Right atrium auricular region (tissue), 2 donors: ENCODE measurements at regions not wholly inside any gene's neighbourhood (a gene's known extent, or its start where the extent isn't known, plus 50 kb on each side); places are given as distances from the start of the nearest gene placed in this dataset.
A peak's percentile ranks its signal among the peaks of the same experiment; 100 is the strongest.
"Not testable (repeated sequence)": the region's sequence is repeated elsewhere in the genome, so short reads cannot be mapped to it uniquely, and the experiment has no call there.

Source experiments
- DNase-seq: peaks from one replicate; pipeline ENCODE4 v3.0.0-alpha.2; 2019; ENCODE audit warnings: low spot score
- H3K27ac ChIP-seq, 2 donors: fragments of 200-600 bp; sonication (generic); 1 replicate in 1 of 2; 2 replicates in 1 of 2; pipeline ENCODE4 v1.5.1; 2016 to 2019
- H3K27me3 ChIP-seq, 2 donors: fragments of 200-600 bp; sonication (generic); one replicate each; pipeline versions ENCODE4 v1.5.1 to v1.6.0; 2017 to 2019
- H3K36me3 ChIP-seq: fragments of 200-600 bp; sonication (generic); one replicate; pipeline ENCODE4 v1.5.1; 2016
- H3K4me1 ChIP-seq, 2 donors: fragments of 200-600 bp; sonication (generic); one replicate each; pipeline versions ENCODE4 v1.5.1 to v1.6.0; 2017 to 2019
- H3K4me3 ChIP-seq, 2 donors: fragments of 200-600 bp; sonication (generic); 1 replicate in 1 of 2; 2 replicates in 1 of 2; pipeline ENCODE4 v1.5.1; 2017 to 2019; ENCODE audit warnings: mild to moderate bottlenecking in 1 of 2, moderate library complexity in 1 of 2
- H3K9me3 ChIP-seq, 2 donors: fragments of 200-600 bp; sonication (generic); one replicate each; pipeline ENCODE4 v1.5.1; 2019
- TF ChIP-seq, protein P1 (sequence below), 2 donors: fragments of 200-600 bp; sonication (generic); IDR thresholded peaks; one replicate each; pipeline ENCODE4 v1.5.1; 2019; ENCODE audit warnings: antibody characterized with exemption in 2 of 2

DNA sequence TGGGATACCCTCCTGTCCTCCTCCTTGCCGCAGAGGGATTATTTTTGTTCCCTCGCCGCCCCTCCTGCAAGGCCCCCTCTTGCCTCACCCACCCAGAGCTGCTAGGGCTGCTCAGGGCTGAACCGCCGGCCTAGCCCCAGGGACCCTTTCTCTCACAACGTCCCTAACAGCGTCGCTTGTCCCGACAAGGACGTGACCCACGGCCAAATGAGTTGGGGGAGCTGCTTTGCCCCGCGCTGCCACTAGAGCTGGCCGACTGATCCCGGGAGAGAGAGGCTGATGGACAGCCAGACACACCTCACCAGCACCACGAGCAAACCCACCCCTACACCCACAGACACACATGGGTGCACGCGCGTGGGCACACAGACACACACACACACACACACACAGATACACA lies 154.6 kb upstream of the ALG10B start:
- Histone ChIP-seq H3K4me3 (no peak overlapping the region), H3K27ac (no peak overlapping the region), H3K9me3 (no peaks in the 10 kb centered on the region), H3K27me3 (no peaks in the 10 kb centered on the region), H3K4me1 (no peaks in the 10 kb centered on the region), H3K36me3 (no peaks in the 10 kb centered on the region)
- DNase-seq = no peak
- TF ChIP-seq, protein P1, sequence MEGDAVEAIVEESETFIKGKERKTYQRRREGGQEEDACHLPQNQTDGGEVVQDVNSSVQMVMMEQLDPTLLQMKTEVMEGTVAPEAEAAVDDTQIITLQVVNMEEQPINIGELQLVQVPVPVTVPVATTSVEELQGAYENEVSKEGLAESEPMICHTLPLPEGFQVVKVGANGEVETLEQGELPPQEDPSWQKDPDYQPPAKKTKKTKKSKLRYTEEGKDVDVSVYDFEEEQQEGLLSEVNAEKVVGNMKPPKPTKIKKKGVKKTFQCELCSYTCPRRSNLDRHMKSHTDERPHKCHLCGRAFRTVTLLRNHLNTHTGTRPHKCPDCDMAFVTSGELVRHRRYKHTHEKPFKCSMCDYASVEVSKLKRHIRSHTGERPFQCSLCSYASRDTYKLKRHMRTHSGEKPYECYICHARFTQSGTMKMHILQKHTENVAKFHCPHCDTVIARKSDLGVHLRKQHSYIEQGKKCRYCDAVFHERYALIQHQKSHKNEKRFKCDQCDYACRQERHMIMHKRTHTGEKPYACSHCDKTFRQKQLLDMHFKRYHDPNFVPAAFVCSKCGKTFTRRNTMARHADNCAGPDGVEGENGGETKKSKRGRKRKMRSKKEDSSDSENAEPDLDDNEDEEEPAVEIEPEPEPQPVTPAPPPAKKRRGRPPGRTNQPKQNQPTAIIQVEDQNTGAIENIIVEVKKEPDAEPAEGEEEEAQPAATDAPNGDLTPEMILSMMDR (IDR thresholded peaks at IDR 0.05) = no peak

DNA sequence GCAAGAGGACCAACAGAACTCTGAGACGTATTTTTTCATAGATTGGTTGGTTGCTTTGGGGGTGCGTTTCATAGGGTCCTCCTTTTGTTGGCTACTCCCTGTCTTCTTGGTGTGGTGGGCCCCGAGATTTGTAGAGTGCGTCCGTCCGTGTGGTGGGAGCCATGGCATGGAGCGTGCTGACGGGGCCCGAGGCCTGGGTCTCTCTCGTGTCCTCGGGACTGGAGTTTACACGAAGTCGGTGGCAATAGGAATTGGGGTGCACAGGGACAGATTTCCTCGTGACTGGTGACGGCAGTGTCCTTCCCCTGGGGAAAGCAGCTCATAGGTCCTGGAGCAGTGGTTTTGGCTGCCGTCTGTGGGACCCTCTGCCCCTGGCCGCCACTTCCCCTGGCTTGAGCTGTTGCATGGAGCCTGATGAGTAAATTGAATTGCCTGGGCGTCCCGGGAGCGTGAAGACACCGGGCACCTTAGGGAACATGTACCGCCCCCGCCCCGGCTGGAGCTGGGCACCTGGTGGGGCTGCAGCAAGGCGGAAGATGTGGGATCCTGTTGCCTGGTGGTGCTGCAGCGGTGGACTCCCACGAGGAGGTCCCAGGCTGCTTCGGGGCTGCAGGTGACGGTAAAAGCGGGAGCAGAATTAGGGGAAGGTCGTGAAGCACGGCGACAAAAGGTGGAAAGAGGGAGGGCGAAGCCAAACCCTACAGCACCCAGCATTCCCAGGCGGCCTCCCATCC lies 153.7 kb upstream of the ALG10B start:
- Histone ChIP-seq H3K36me3 (no peaks in the 10 kb centered on the region), H3K4me1 (no peaks in the 10 kb centered on the region), H3K4me3 (no peak overlapping the region), H3K27me3 (no peaks in the 10 kb centered on the region), H3K9me3 (no peaks in the 10 kb centered on the region), H3K27ac (no peak overlapping the region)
- TF ChIP-seq, protein P1 (IDR thresholded peaks at IDR 0.05) = no peak
- DNase-seq = no peak

DNA sequence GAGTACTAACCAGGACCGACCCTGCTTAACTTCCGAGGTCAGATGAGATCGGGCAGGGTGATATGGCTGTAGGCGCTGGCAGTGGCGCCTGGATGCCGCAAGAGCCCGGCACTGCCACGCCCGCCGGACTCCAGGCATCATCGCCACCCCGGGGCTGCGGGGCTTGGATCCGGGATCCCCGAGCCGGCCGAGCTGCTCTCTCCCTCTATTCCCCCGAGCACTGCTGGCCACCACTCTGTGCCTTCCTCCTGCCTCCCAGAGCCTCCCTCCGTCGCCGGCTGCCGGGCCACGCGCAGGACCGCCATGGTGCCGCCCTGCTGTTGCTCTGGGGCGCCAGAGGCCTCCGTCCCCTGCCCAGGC lies 153.2 kb upstream of the ALG10B start:
- Histone ChIP-seq H3K9me3 (no peaks in the 10 kb centered on the region), H3K36me3 (no peaks in the 10 kb centered on the region), H3K4me3 (no peak overlapping the region), H3K27me3 (no peaks in the 10 kb centered on the region), H3K27ac (no peak overlapping the region), H3K4me1 (no peaks in the 10 kb centered on the region)
- TF ChIP-seq, protein P1 (IDR thresholded peaks at IDR 0.05) = no peak
- DNase-seq = peak; percentile 44

DNA sequence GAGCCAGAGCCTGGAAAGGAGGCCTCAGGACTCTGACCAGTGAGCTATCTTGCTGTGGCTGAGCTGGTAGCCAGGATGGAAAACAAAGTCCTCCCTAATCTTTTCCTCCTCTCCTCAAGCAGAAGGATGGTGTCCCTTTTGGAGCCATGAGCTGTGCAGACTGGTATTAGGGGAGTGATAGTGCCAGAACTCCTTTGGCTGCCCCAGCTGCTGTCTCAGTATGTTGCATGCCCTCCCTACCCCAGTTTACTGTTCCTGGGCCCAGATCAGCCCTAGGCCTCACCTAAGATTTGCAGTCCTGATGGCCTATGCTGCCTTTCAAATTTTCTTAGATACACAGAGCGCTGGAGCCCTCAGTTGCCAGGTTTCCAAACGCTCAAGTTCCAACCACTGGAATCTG lies 150.3 kb upstream of the ALG10B start:
- Histone ChIP-seq H3K4me3 (no peak overlapping the region), H3K27me3 (no peaks in the 10 kb centered on the region), H3K4me1 (no peaks in the 10 kb centered on the region), H3K27ac (no peak overlapping the region), H3K36me3 (no peaks in the 10 kb centered on the region), H3K9me3 (no peaks in the 10 kb centered on the region)
- TF ChIP-seq, protein P1 (IDR thresholded peaks at IDR 0.05) = no peak
- DNase-seq = no peak

DNA sequence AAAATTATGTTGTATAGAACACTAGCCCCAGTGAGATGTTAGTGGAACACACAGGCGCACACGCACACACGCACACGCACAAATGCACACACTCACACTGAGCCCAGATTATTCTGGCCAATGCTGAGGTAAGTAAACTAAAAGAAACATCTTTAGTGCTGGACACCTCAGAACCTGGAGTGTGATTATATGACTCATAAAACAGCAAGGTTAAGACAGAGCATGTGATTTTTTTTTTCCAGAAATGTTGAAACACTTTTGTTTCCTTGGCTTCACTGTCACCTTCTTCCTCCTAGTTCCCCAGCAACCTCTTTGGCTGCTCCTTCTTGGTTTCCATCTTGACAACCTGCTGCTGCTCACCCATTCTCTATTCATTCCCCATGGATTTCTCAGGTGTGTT lies 141.0 kb upstream of the ALG10B start:
- no peaks in the 10 kb centered on the region for H3K9me3 ChIP-seq

DNA sequence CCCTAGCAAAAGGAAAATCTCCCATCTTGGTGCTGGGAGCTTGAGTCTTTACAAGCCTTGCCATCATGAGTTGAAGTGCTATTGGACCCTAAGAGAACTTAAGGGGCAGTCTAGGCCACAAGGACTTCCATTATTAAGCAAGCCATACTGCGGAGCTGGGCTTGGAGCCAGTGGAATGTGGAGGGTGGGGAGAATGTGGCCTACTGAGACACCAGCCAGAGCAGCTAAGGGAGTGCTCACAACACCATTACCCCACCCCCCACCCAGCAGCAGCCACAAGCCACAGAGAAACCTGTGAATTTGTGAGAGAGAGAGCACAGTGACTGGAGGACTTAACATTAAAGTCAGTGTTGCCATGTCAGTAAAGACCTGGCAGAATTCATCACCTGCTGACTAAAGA lies 133.0 kb upstream of the ALG10B start:
- H3K4me3 ChIP-seq, H3K27ac ChIP-seq, H3K27me3 ChIP-seq, H3K36me3 ChIP-seq, H3K9me3 ChIP-seq, DNase-seq, H3K4me1 ChIP-seq: not testable (repeated sequence)

More for the DNA sequence above, 141.0 kb upstream of the ALG10B start:
- TF ChIP-seq, protein P1 (IDR thresholded peaks at IDR 0.05) = no peak
- no peak for DNase-seq
- Histone ChIP-seq H3K4me1 (no peaks in the 10 kb centered on the region), H3K27me3 (no peaks in the 10 kb centered on the region), H3K27ac (no peak overlapping the region), H3K4me3 (no peak overlapping the region), H3K36me3 (no peaks in the 10 kb centered on the region)

DNA sequence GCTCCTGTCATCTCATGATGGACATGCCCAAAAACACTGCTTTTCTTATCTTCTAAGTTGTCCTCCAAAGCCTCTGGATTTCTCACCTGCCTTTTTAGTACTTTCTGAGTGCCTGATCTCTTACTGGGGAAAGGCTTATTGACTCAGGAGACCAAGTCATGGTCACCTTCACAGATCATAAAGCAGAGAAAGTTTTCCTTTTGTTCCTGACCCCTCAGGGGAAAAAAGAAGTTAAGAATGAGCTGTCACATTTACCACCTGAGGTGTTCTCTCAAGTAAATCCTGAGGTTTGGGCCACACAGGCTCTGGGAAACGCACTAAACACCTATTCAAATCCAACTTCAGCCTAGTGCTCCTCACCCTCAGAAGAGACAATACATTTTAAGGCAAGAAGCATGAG lies 119.3 kb upstream of the ALG10B start:
- H3K27me3 ChIP-seq, H3K4me1 ChIP-seq, H3K36me3 ChIP-seq, H3K27ac ChIP-seq, DNase-seq, H3K4me3 ChIP-seq, H3K9me3 ChIP-seq: not testable (repeated sequence)
